GM06990 (cell line): ENCODE measurements at regions not wholly inside any gene's neighbourhood (a gene's known extent, or its start where the extent isn't known, plus 50 kb on each side); places are given as distances from the start of the nearest gene placed in this dataset.

Source experiments
- DNase-seq: peaks from one replicate; pipeline ENCODE4 v3.0.0-alpha.2; 2011; ENCODE audit not compliant: insufficient read length; ENCODE audit errors: extremely low read depth
- H3K27me3 ChIP-seq: replicated peaks from 2 replicates; pipeline ENCODE4 v1.6.0; 2011; ENCODE audit warnings: low read length; ENCODE audit not compliant: control insufficient read depth, insufficient read depth
- H3K36me3 ChIP-seq: 2 replicates; pipeline ENCODE4 v1.5.1; 2011; ENCODE audit warnings: low read length; ENCODE audit not compliant: control insufficient read depth, insufficient read depth
- H3K4me3 ChIP-seq: replicated peaks from 2 replicates; pipeline ENCODE4 v1.5.1; 2011; ENCODE audit warnings: low read depth, mild to moderate bottlenecking, control low read depth, low read length
- TF ChIP-seq, protein P1 (sequence below): IDR thresholded peaks from 2 replicates; pipeline ENCODE4 v1.5.1; 2011; ENCODE audit warnings: low read length, control low read depth, mild to moderate bottlenecking, inconsistent platforms; ENCODE audit not compliant: insufficient read depth, poor library complexity, severe bottlenecking

GRCh38 chr1:88462488-88463261 lies 221.4 kb upstream of the PKN2 start:
- no peak for DNase-seq
- H3K4me3 ChIP-seq = no peak overlapping the region
- no peaks in the 10 kb centered on the region for H3K36me3 ChIP-seq
- TF ChIP-seq, protein P1, sequence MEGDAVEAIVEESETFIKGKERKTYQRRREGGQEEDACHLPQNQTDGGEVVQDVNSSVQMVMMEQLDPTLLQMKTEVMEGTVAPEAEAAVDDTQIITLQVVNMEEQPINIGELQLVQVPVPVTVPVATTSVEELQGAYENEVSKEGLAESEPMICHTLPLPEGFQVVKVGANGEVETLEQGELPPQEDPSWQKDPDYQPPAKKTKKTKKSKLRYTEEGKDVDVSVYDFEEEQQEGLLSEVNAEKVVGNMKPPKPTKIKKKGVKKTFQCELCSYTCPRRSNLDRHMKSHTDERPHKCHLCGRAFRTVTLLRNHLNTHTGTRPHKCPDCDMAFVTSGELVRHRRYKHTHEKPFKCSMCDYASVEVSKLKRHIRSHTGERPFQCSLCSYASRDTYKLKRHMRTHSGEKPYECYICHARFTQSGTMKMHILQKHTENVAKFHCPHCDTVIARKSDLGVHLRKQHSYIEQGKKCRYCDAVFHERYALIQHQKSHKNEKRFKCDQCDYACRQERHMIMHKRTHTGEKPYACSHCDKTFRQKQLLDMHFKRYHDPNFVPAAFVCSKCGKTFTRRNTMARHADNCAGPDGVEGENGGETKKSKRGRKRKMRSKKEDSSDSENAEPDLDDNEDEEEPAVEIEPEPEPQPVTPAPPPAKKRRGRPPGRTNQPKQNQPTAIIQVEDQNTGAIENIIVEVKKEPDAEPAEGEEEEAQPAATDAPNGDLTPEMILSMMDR = no peak
- no peaks in the 10 kb centered on the region for H3K27me3 ChIP-seq

GRCh38 chr1:88463401-88463985 lies 220.6 kb upstream of the PKN2 start:
- Histone ChIP-seq H3K36me3 (no peaks in the 10 kb centered on the region), H3K4me3 (no peak overlapping the region), H3K27me3 (no peaks in the 10 kb centered on the region)
- no peak for DNase-seq
- TF ChIP-seq, protein P1 = no peak

GRCh38 chr1:88466011-88466410 lies 218.1 kb upstream of the PKN2 start:
- no peak for DNase-seq
- no peaks in the 10 kb centered on the region for H3K27me3 ChIP-seq
- no peaks in the 10 kb centered on the region for H3K36me3 ChIP-seq
- TF ChIP-seq, protein P1 = no peak
- H3K4me3 ChIP-seq = no peak overlapping the region

GRCh38 chr1:88466899-88467580 lies 217.0 kb upstream of the PKN2 start:
- TF ChIP-seq, protein P1 = no peak

GRCh38 chr1:88472298-88472697 lies 211.8 kb upstream of the PKN2 start:
- Histone ChIP-seq H3K4me3 (no peak overlapping the region), H3K27me3 (no peaks in the 10 kb centered on the region), H3K36me3 (no peaks in the 10 kb centered on the region)
- TF ChIP-seq, protein P1 = no peak
- no peak for DNase-seq

More at GRCh38 chr1:88466899-88467580, 217.0 kb upstream of the PKN2 start:
- Histone ChIP-seq H3K36me3 (no peaks in the 10 kb centered on the region), H3K4me3 (no peak overlapping the region), H3K27me3 (no peaks in the 10 kb centered on the region)
- no peak for DNase-seq
